SK-N-SH (cell line): ENCODE measurements at regions not wholly inside any gene's neighbourhood (a gene's known extent, or its start where the extent isn't known, plus 50 kb on each side); places are given as distances from the start of the nearest gene placed in this dataset.

Source experiments
- ELF1 ChIP-seq: IDR thresholded peaks from 2 replicates; pipeline ENCODE4 v1.4.0; 2012
- TF ChIP-seq, protein P1 (sequence below): fragments of 200-600 bp; sonication (generic); IDR thresholded peaks from 2 replicates; pipeline ENCODE4 v1.6.1; 2017; ENCODE audit warnings: antibody characterized with exemption, mild to moderate bottlenecking, moderate library complexity

DNA sequence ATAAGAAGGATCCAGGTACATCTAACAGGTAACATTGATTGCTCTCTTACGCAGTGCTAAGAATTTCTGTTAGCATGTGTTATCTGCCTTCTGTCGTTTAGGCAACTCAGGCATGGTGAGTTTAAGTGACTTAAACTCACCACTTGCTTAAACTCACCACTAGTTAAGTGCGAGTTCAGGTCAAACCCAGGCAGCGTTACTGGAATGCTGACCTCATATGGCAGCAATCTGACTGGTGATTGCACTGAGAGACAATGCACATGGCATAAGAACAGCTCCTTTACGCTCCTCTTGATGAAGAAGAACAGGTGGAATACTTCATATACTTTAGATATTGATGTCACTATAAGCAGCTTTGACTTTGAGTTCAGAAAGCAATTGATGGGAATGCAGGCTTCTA, 954.1 kb downstream of the SOCS6 start:
- TF ChIP-seq ELF1: no peak
- TF ChIP-seq, protein P1, sequence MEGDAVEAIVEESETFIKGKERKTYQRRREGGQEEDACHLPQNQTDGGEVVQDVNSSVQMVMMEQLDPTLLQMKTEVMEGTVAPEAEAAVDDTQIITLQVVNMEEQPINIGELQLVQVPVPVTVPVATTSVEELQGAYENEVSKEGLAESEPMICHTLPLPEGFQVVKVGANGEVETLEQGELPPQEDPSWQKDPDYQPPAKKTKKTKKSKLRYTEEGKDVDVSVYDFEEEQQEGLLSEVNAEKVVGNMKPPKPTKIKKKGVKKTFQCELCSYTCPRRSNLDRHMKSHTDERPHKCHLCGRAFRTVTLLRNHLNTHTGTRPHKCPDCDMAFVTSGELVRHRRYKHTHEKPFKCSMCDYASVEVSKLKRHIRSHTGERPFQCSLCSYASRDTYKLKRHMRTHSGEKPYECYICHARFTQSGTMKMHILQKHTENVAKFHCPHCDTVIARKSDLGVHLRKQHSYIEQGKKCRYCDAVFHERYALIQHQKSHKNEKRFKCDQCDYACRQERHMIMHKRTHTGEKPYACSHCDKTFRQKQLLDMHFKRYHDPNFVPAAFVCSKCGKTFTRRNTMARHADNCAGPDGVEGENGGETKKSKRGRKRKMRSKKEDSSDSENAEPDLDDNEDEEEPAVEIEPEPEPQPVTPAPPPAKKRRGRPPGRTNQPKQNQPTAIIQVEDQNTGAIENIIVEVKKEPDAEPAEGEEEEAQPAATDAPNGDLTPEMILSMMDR: no peak
